ENCODE measurements at regions not wholly inside any gene's neighbourhood (a gene's known extent, or its start where the extent isn't known, plus 50 kb on each side); places are given as distances from the start of the nearest gene placed in this dataset.

GRCh38 chr6:30396833-30397479, 52.0 kb downstream of the RPP21 start:
- peak; percentile 27 to 74 (median 47) for DNase-seq

DNA sequence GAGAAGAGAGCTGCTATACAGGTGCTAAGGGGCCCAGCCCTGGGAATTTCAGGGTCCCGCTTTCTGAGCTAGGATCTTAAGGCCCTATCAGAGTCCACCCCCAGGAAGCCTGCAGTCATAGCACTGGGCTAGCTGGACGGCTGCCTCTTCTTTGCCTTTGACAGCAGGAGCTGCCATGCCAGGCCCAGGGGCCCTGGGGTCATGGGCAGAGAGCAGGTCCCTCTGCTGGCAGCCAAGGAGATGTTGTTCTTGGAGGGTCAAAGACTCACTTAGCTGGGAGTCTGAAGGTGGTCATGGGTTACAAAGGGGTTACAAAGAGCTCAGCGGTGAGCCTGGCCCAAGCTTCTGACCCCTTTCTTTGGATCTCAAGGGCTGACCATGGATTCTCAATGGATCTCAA, 52.7 kb downstream of the RPP21 start:
- no peak for DNase-seq

- no peak for DNase-seq
Observed at GRCh38 chr6:30399390-30400058, 54.6 kb downstream of the RPP21 start.

DNA sequence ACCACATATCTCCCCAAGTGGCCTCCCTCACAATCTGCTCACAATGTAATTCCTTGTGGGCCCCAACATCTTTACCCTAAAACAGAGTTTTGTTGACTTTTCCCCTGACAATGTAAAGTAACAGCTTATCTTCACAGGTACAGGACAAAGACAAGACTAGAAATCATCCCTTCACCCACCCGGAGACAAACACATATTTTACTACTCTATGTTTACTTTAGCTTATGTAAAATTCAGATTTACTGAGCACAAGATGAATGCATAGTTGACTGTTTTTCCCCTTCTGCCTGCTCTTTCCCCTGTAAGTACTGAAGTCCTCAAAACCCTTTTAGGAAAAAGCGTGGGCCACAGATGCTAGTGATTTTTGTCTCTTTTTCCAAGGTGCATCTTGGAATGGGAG, 61.0 kb downstream of the RPP21 start:
- DNase-seq = no peak

GRCh38 chr6:30409184-30409583, 64.2 kb downstream of the RPP21 start:
- no peak for DNase-seq

GRCh38 chr6:30411515-30412207, 66.7 kb downstream of the RPP21 start:
- peak; percentile 9 to 39 (median 15) for DNase-seq

DNA sequence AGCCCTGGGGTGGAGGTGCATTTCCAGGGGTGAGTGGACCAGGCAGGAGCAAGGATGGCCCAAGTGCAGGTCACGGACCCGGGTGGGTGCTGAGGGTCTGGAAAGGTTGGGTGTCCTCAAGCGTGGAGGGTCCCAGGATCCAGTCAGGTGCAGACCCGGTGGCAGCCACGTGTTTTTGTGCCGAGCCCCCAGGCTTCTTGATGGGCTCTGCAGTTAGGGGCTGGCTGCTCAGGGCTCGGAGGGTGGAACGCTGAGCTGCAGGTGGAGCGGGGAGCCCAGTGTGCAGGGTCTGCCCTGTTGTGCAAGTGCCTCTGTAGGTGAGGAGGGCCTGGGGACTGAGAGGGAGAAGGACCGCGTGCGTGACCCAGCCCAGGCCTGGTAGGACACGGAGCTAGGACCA, 70.9 kb upstream of the HLA-E start:
- DNase-seq = no peak

GRCh38 chr6:30424549-30424948, 64.8 kb upstream of the HLA-E start:
- no peak for DNase-seq
